ENCODE measurements at regions not wholly inside any gene's neighbourhood (a gene's known extent, or its start where the extent isn't known, plus 50 kb on each side); places are given as distances from the start of the nearest gene placed in this dataset.

DNA sequence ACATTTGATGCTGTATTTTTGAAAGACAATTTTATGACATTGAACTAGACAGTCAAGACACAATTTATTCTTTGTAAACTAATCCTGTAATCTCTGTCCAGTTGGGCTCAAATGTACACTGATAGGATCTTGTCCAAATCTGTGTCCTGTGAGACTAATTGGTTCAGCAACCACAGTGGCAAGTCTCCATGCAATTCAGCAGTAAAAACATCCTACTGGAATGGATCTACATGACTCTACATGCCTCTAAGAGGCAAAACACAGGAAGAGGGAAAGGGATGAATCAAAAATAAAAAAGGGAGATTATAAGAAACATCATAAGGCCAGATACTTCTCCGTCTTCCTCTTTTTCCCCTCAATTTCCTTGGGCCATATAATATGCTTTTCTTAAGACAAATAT is 1164.2 kb downstream of the NLGN4Y start:
- H3K4me3 Mint-ChIP-seq = no peak overlapping the region

DNA sequence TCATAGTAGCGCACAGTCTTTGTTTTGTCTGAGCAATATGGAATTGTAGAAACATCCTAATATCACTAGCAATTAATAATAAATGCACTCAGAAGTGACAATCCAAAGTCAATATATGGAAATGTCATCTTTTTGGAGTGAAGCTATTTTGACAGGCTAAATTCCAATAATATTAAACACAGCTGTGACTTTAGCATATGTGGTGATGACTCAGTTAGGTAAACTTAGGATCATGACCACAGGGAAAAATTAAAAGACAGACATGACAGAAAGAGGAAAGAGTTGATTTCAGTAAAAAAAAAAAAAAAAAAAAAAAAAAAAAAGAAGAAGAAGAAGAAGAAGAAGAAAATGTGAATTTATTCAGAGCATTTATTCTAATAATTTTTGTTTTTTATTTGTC is 1165.7 kb downstream of the NLGN4Y start:
- H3K36me3 ChIP-seq (ENCODE audit: insufficient read depth, low read length) = no peaks in the 10 kb centered on the region
- no peaks in the 10 kb centered on the region for H3K9me3 ChIP-seq (ENCODE audit: control insufficient read depth in 1 of 2, low read length in 2 of 2)
- DNase-seq = no peak
- Mint-ChIP-seq H3K4me3 (no peak overlapping the region), H3K9me3 (no peaks in the 10 kb centered on the region), H3K27ac (no peak overlapping the region), H3K27me3 (no peaks in the 10 kb centered on the region), H3K36me3 (no peaks in the 10 kb centered on the region), H3K4me1 (no peaks in the 10 kb centered on the region)
- intact Hi-C loops (cut with micrococcal nuclease) = no loop called here
- H3K27me3 ChIP-seq (ENCODE audit: insufficient read depth, low read length) = no peaks in the 10 kb centered on the region
- H3K4me1 ChIP-seq (ENCODE audit: insufficient read depth, low read length) = no peaks in the 10 kb centered on the region
- H3K4me3 ChIP-seq (ENCODE audit: low read length in 2 of 2) = no peak overlapping the region
- ChIA-PET POLR2A (ENCODE audit: partially characterized antibody) (no interaction called here), CTCF (ENCODE audit: partially characterized antibody) (no interaction called here)
- no peak overlapping the region for H3K27ac ChIP-seq (ENCODE audit: low read depth, low read length)

More for the DNA sequence above, 1164.2 kb downstream of the NLGN4Y start:
- Mint-ChIP-seq H3K36me3 (no peaks in the 10 kb centered on the region), H3K27me3 (no peaks in the 10 kb centered on the region), H3K9me3 (no peaks in the 10 kb centered on the region), H3K27ac (no peak overlapping the region), H3K4me1 (no peaks in the 10 kb centered on the region)
- H3K4me1 ChIP-seq (ENCODE audit: insufficient read depth, low read length) = no peaks in the 10 kb centered on the region
- H3K4me3 ChIP-seq (ENCODE audit: low read length in 2 of 2) = no peak overlapping the region
- H3K27me3 ChIP-seq (ENCODE audit: insufficient read depth, low read length) = no peaks in the 10 kb centered on the region
- H3K27ac ChIP-seq (ENCODE audit: low read depth, low read length) = no peak overlapping the region
- intact Hi-C loops (cut with micrococcal nuclease) = no loop called here
- no peak for DNase-seq
- ChIA-PET CTCF (ENCODE audit: partially characterized antibody) (no interaction called here), POLR2A (ENCODE audit: partially characterized antibody) (no interaction called here)
- H3K36me3 ChIP-seq (ENCODE audit: insufficient read depth, low read length) = no peaks in the 10 kb centered on the region
- no peaks in the 10 kb centered on the region for H3K9me3 ChIP-seq (ENCODE audit: control insufficient read depth in 1 of 2, low read length in 2 of 2)

DNA sequence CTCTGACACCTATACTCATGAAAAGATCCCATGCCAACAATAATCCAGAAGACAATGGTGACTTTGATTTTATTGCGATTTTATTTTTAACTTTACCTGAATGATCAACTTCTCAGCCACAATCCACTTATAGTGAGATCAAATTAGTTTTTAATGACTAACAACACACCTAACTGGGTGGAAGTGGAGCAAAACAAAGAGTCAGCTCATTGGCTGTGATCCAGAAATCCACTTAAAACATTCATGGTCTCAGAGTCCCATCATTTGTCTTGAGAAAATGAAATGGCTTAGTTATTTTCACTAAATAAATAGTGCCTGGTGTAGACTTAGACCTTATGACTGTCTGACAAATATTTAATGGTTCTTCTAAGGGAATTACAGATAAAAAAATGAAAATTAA is 1177.8 kb downstream of the NLGN4Y start:
- Histone ChIP-seq H3K4me3 (ENCODE audit: low read length in 2 of 2) (no peak overlapping the region), H3K27me3 (ENCODE audit: insufficient read depth, low read length) (no peaks in the 10 kb centered on the region), H3K36me3 (ENCODE audit: insufficient read depth, low read length) (no peaks in the 10 kb centered on the region), H3K27ac (ENCODE audit: low read depth, low read length) (no peak overlapping the region), H3K4me1 (ENCODE audit: insufficient read depth, low read length) (no peaks in the 10 kb centered on the region), H3K9me3 (ENCODE audit: control insufficient read depth in 1 of 2, low read length in 2 of 2) (no peaks in the 10 kb centered on the region)
- no peak for DNase-seq
- no peak overlapping the region for H3K4me3 Mint-ChIP-seq
- no peaks in the 10 kb centered on the region for H3K9me3 Mint-ChIP-seq
- H3K27me3 Mint-ChIP-seq = no peaks in the 10 kb centered on the region
- no peaks in the 10 kb centered on the region for H3K36me3 Mint-ChIP-seq
- intact Hi-C loops (cut with micrococcal nuclease) = no loop called here
- CTCF ChIA-PET (ENCODE audit: partially characterized antibody) = no interaction called here
- H3K27ac Mint-ChIP-seq = no peak overlapping the region
- POLR2A ChIA-PET (ENCODE audit: partially characterized antibody) = no interaction called here
- no peaks in the 10 kb centered on the region for H3K4me1 Mint-ChIP-seq

DNA sequence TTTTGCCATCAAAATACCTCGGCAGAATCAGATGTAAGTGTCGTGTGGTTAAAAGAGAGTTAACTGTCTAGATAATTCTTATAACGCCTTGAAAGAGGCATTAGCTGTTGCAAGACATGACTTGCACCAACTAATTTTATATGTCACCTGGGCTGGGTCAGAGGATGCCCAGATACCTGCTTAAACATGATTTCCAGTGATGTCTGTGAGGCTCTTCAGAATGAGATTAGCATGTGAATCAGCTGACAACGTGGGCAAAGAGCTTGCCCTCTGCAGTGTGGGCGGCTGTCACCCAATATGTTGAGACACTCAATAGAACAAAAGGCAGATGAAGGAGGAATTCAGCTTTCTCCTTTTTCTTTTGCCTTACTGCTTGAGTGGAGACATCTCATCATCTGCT is 1180.6 kb downstream of the NLGN4Y start:
- Mint-ChIP-seq H3K9me3 (no peaks in the 10 kb centered on the region), H3K27ac (no peak overlapping the region), H3K4me3 (no peak overlapping the region), H3K36me3 (no peaks in the 10 kb centered on the region), H3K4me1 (no peaks in the 10 kb centered on the region), H3K27me3 (no peaks in the 10 kb centered on the region)
- Histone ChIP-seq H3K4me1 (ENCODE audit: insufficient read depth, low read length) (no peaks in the 10 kb centered on the region), H3K36me3 (ENCODE audit: insufficient read depth, low read length) (no peaks in the 10 kb centered on the region), H3K27ac (ENCODE audit: low read depth, low read length) (no peak overlapping the region), H3K27me3 (ENCODE audit: insufficient read depth, low read length) (no peaks in the 10 kb centered on the region), H3K9me3 (ENCODE audit: control insufficient read depth in 1 of 2, low read length in 2 of 2) (no peaks in the 10 kb centered on the region), H3K4me3 (ENCODE audit: low read length in 2 of 2) (no peak overlapping the region)
- CTCF ChIA-PET (ENCODE audit: partially characterized antibody) = no interaction called here
- intact Hi-C loops (cut with micrococcal nuclease) = no loop called here
- DNase-seq = no peak
- POLR2A ChIA-PET (ENCODE audit: partially characterized antibody) = no interaction called here

DNA sequence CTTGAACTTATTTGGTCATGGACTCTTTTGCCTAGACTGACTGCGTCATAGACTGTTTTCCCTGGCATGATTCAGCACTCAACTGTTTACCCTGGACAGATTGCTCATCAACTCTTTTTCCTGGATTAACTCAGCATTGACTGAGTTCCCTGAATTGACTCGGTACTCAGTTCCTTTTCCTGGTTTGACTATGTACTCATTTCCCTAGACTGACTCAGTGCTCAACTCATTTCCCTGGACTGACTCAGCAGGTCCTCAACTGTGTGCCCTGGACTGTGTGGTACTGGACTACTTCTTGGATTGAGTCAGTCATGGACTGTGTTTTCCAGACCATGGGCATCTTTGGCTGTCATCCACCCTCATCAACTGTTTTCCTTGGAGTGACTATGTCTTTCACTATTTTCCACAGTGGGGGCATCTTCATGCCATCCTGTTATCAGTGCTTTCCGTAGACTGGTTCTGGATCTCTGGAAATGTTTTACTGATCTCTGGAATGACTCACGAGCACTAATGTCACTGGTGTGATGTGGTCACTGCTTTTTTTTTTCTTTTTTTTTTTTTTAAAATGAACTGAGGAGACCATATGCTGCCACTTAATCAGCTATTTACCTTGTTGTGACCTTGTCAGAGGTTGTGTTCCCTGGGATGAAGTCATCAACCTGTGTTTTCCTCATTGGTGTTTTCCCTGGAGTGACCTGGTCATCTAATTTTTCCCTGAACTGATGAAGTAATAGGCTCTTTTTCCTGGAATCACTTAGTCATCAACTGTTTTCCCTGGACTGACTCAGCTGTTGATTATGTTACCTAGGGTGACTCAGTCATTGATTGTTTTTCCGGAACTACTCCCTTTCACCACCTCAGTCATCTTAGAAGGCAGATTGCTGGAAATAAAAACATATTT is 1225.5 kb downstream of the NLGN4Y start:
- intact Hi-C loops (cut with micrococcal nuclease) = no loop called here
- no peaks in the 10 kb centered on the region for H3K9me3 ChIP-seq (ENCODE audit: control insufficient read depth in 1 of 2, low read length in 2 of 2)
- no peaks in the 10 kb centered on the region for H3K4me1 ChIP-seq (ENCODE audit: insufficient read depth, low read length)
- Mint-ChIP-seq H3K27ac (no peak overlapping the region), H3K4me3 (no peak overlapping the region), H3K36me3 (no peaks in the 10 kb centered on the region), H3K9me3 (peaks cover 0 to 2% (median 0%) of the 10 kb centered on the region in 8 donors), H3K4me1 (no peaks in the 10 kb centered on the region), H3K27me3 (no peaks in the 10 kb centered on the region)
- H3K4me3 ChIP-seq (ENCODE audit: low read length in 2 of 2) = no peak overlapping the region
- no peak for DNase-seq
- ChIA-PET POLR2A (ENCODE audit: partially characterized antibody) (no interaction called here), CTCF (ENCODE audit: partially characterized antibody) (no interaction called here)
- H3K27me3 ChIP-seq (ENCODE audit: insufficient read depth, low read length) = no peaks in the 10 kb centered on the region
- no peaks in the 10 kb centered on the region for H3K36me3 ChIP-seq (ENCODE audit: insufficient read depth, low read length)
- no peak overlapping the region for H3K27ac ChIP-seq (ENCODE audit: low read depth, low read length)

DNA sequence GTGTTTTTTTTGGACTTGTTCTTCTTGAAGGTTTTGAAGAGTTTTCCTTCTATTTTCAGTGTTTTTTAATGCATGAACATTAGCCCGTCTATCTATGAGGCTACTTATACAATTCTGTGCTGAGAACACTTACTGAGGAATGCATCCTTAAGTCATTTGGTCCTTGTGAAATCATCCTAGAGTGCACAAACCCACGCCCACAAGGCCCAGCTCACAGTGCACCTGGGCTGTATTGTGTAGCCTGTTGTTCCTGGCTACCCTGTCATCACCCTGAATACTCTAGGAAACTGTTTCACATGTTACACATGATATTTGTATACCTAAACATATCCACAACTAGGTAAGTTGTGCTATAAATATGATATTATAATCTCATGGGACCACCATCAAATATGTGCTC is 1226.7 kb downstream of the NLGN4Y start:
- Histone ChIP-seq H3K27ac (ENCODE audit: low read depth, low read length) (no peak overlapping the region), H3K9me3 (ENCODE audit: control insufficient read depth in 1 of 2, low read length in 2 of 2) (no peaks in the 10 kb centered on the region), H3K4me3 (ENCODE audit: low read length in 2 of 2) (no peak overlapping the region), H3K27me3 (ENCODE audit: insufficient read depth, low read length) (no peaks in the 10 kb centered on the region), H3K36me3 (ENCODE audit: insufficient read depth, low read length) (no peaks in the 10 kb centered on the region), H3K4me1 (ENCODE audit: insufficient read depth, low read length) (no peaks in the 10 kb centered on the region)
- intact Hi-C loops (cut with micrococcal nuclease) = no loop called here
- ChIA-PET POLR2A (ENCODE audit: partially characterized antibody) (no interaction called here), CTCF (ENCODE audit: partially characterized antibody) (no interaction called here)
- no peaks in the 10 kb centered on the region for H3K36me3 Mint-ChIP-seq
- peak overlapping the region in 1 of 7 donors; percentile 29 for H3K27ac Mint-ChIP-seq
- no peak for DNase-seq
- no peak overlapping the region for H3K4me3 Mint-ChIP-seq
- H3K4me1 Mint-ChIP-seq = no peaks in the 10 kb centered on the region
- no peaks in the 10 kb centered on the region for H3K27me3 Mint-ChIP-seq
- H3K9me3 Mint-ChIP-seq = peaks cover 0 to 2% (median 0%) of the 10 kb centered on the region in 8 donors

DNA sequence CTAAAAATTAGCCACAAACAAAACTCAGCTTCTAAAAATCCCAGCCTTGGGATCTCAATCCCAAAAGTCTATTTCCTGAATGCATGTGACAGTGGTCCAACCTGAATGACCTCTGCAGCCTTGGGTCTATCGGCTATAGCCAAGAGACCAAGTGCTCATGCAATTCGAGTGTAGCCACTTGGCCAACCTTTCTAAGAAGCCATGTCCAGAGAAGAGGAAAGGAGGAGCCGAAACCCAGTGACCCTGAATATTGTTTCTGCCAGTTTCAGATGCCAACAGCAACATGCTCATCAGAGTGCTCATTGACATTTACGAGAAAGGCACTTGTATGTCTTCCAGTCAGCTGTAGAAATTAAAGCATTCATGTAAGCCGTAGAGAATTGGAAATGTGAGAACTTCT is 1231.9 kb downstream of the NLGN4Y start:
- intact Hi-C loops (cut with micrococcal nuclease) = no loop called here
- Histone ChIP-seq H3K27ac (ENCODE audit: low read depth, low read length) (no peak overlapping the region), H3K9me3 (ENCODE audit: control insufficient read depth in 1 of 2, low read length in 2 of 2) (no peaks in the 10 kb centered on the region), H3K36me3 (ENCODE audit: insufficient read depth, low read length) (no peaks in the 10 kb centered on the region), H3K4me1 (ENCODE audit: insufficient read depth, low read length) (no peaks in the 10 kb centered on the region), H3K27me3 (ENCODE audit: insufficient read depth, low read length) (no peaks in the 10 kb centered on the region), H3K4me3 (ENCODE audit: low read length in 2 of 2) (no peak overlapping the region)
- ChIA-PET CTCF (ENCODE audit: partially characterized antibody) (no interaction called here), POLR2A (ENCODE audit: partially characterized antibody) (no interaction called here)
- no peak overlapping the region for H3K4me3 Mint-ChIP-seq
- H3K36me3 Mint-ChIP-seq = no peaks in the 10 kb centered on the region
- H3K27ac Mint-ChIP-seq = no peak overlapping the region
- no peak for DNase-seq
- H3K9me3 Mint-ChIP-seq = no peaks in the 10 kb centered on the region
- H3K4me1 Mint-ChIP-seq = no peaks in the 10 kb centered on the region
- no peaks in the 10 kb centered on the region for H3K27me3 Mint-ChIP-seq

DNA sequence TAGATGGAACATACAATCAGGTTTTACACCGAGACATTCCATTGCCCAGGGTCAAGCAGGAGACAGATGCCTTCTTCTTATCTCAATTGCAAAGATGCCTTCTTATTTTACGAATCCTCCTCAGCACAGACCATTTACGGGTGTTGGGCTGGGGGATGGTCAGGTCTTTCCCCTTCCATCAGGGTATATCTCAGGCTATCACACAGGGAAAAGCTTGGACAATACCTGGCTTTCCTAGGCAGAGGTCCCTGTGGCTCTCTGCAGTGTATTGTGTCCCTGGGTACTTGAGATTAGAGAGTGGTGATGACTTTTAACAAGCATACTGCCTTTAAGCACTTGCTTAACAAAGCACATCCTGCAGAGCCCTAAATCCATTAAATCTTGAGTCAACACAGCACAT is 1249.2 kb downstream of the NLGN4Y start:
- ChIA-PET POLR2A (ENCODE audit: partially characterized antibody) (no interaction called here), CTCF (ENCODE audit: partially characterized antibody) (no interaction called here)
- intact Hi-C loops (cut with micrococcal nuclease) = no loop called here

More for the DNA sequence above, 1249.2 kb downstream of the NLGN4Y start:
- Histone ChIP-seq H3K9me3 (ENCODE audit: control insufficient read depth in 1 of 2, low read length in 2 of 2) (no peaks in the 10 kb centered on the region), H3K36me3 (ENCODE audit: insufficient read depth, low read length) (no peaks in the 10 kb centered on the region), H3K27ac (ENCODE audit: low read depth, low read length) (no peak overlapping the region), H3K27me3 (ENCODE audit: insufficient read depth, low read length) (no peaks in the 10 kb centered on the region), H3K4me1 (ENCODE audit: insufficient read depth, low read length) (no peaks in the 10 kb centered on the region), H3K4me3 (ENCODE audit: low read length in 2 of 2) (no peak overlapping the region)
- Mint-ChIP-seq H3K27me3 (no peaks in the 10 kb centered on the region), H3K9me3 (no peaks in the 10 kb centered on the region), H3K4me1 (no peaks in the 10 kb centered on the region), H3K36me3 (no peaks in the 10 kb centered on the region), H3K4me3 (no peak overlapping the region), H3K27ac (no peak overlapping the region)
- DNase-seq = no peak
